IMR-90 (cell line): ENCODE measurements at regions not wholly inside any gene's neighbourhood (a gene's known extent, or its start where the extent isn't known, plus 50 kb on each side); places are given as distances from the start of the nearest gene placed in this dataset.

Source experiments
- ATAC-seq: fragments of 200-7000 bp; cut with Tn5 transposase; 2 replicates; pipeline ENCODE4 v1.9.1; 2020; ENCODE audit warnings: low read depth, mild to moderate bottlenecking, moderate library complexity
- BruUV-seq: library from RNA; stranded (reverse); fragments of 400-500 nt; replicated peaks from 2 replicates; lab custom pipeline; 2021; lab: Mats Ljungman, UMichigan
- CTCF ChIA-PET: fragments of 300-600 bp; formaldehyde crosslinking; extraction: SDS; loops from one replicate; lab custom pipeline; 2021; ENCODE audit warnings: antibody characterized with exemption; lab: Yijun Ruan, JAX
- POLR2A ChIA-PET: fragments of 300-600 bp; sonication (Branson Sonifier 250); formaldehyde crosslinking; loops from one replicate; lab custom pipeline; 2022; ENCODE audit warnings: antibody characterized with exemption; ENCODE audit not compliant: unreplicated experiment; lab: Charles Lee
- DNase-seq: peaks from one replicate; pipeline ENCODE4 v3.0.0; 2013
- H2AFZ ChIP-seq: replicated peaks from 2 replicates; pipeline ENCODE3; 2013; ENCODE audit warnings: low read length, mild to moderate bottlenecking; ENCODE audit not compliant: poor library complexity
- H2AK5ac ChIP-seq: 2 replicates; pipeline ENCODE4 v1.6.1; 2013; ENCODE audit warnings: low read depth, low read length, inconsistent platforms
- H2AK9ac ChIP-seq: replicated peaks from 2 replicates; pipeline ENCODE3; 2013; ENCODE audit warnings: mild to moderate bottlenecking, low read depth, low read length, moderate library complexity; ENCODE audit not compliant: poor library complexity
- H2BK120ac ChIP-seq: 2 replicates; pipeline ENCODE4 v1.6.1; 2013; ENCODE audit warnings: low read depth, low read length, inconsistent platforms
- H2BK15ac ChIP-seq: 3 replicates; pipeline ENCODE4 v1.6.1; 2013; ENCODE audit warnings: low read depth, low read length, inconsistent platforms
- H2BK20ac ChIP-seq: 2 replicates; pipeline ENCODE4 v1.6.1; 2013; ENCODE audit warnings: low read depth, mild to moderate bottlenecking, inconsistent platforms, low read length, moderate library complexity
- H2BK5ac ChIP-seq: 2 replicates; pipeline ENCODE4 v1.6.1; 2013; ENCODE audit warnings: mild to moderate bottlenecking, low read depth, low read length, inconsistent platforms; ENCODE audit not compliant: poor library complexity, severe bottlenecking
- H3K14ac ChIP-seq: replicated peaks from 2 replicates; pipeline ENCODE4 v1.6.1; 2013; ENCODE audit warnings: low read depth, low read length, inconsistent platforms
- H3K18ac ChIP-seq: 2 replicates; pipeline ENCODE4 v1.6.1; 2013; ENCODE audit warnings: low read depth, low read length, control low read depth
- H3K23ac ChIP-seq: 2 replicates; pipeline ENCODE4 v1.6.1; 2013; ENCODE audit warnings: low read depth, low read length, inconsistent platforms
- H3K27ac ChIP-seq: 2 replicates; pipeline ENCODE4 v1.5.1; 2013; ENCODE audit warnings: mild to moderate bottlenecking, control low read depth, low read length; ENCODE audit not compliant: insufficient read depth
- H3K27me3 ChIP-seq: 2 replicates; pipeline ENCODE4 v1.6.1; 2013; ENCODE audit warnings: low read length; ENCODE audit not compliant: control insufficient read depth, insufficient read depth
- H3K36me3 ChIP-seq: 2 replicates; pipeline ENCODE4 v1.6.1; 2013; ENCODE audit warnings: low read length, mixed read lengths; ENCODE audit not compliant: control insufficient read depth, insufficient read depth
- H3K4ac ChIP-seq: 2 replicates; pipeline ENCODE4 v1.6.1; 2013; ENCODE audit warnings: low read depth, low read length, inconsistent platforms
- H3K4me1 ChIP-seq: 2 replicates; pipeline ENCODE4 v1.6.1; 2013; ENCODE audit warnings: low read length, mixed read lengths; ENCODE audit not compliant: control insufficient read depth, insufficient read depth
- H3K4me2 ChIP-seq: 2 replicates; pipeline ENCODE4 v1.6.1; 2013; ENCODE audit warnings: low read depth, mild to moderate bottlenecking, control low read depth, low read length, moderate library complexity
- H3K4me3 ChIP-seq: 2 replicates; pipeline ENCODE4 v1.5.1; 2013; ENCODE audit warnings: low read depth, mild to moderate bottlenecking, control low read depth, low read length, moderate library complexity; ENCODE audit not compliant: insufficient read depth
- H3K56ac ChIP-seq: 2 replicates; pipeline ENCODE4 v1.6.1; 2013; ENCODE audit warnings: low read length, inconsistent platforms; ENCODE audit not compliant: insufficient read depth; ENCODE audit errors: extremely low read depth
- H3K79me1 ChIP-seq, 2 experiments: 2 replicates each; pipeline ENCODE4 v1.6.1; 2013; ENCODE audit warnings: low read length in 2 of 2, inconsistent platforms in 1 of 2, low read depth in 1 of 2
- H3K9ac ChIP-seq: 2 replicates; pipeline ENCODE4 v1.6.1; 2013; ENCODE audit warnings: low read depth, low read length, control low read depth
- H3K9me1 ChIP-seq: 2 replicates; pipeline ENCODE4 v1.6.1; 2013; ENCODE audit warnings: low read length, inconsistent platforms; ENCODE audit not compliant: insufficient read depth
- H3K9me3 ChIP-seq: 2 replicates; pipeline ENCODE4 v1.6.1; 2013; ENCODE audit warnings: low read length; ENCODE audit not compliant: control insufficient read depth, insufficient read depth
- H4K20me1 ChIP-seq: 2 replicates; pipeline ENCODE4 v1.6.1; 2013; ENCODE audit warnings: low read length, inconsistent platforms; ENCODE audit not compliant: insufficient read depth
- H4K5ac ChIP-seq: 2 replicates; pipeline ENCODE4 v1.6.1; 2013; ENCODE audit warnings: mild to moderate bottlenecking, low read depth, low read length, control low read depth
- H4K8ac ChIP-seq, 2 experiments: 2 replicates each; pipeline ENCODE4 v1.6.1; 2013; ENCODE audit warnings: low read depth in 2 of 2, low read length in 2 of 2, control low read depth in 1 of 2, inconsistent platforms in 1 of 2
- H4K91ac ChIP-seq: 2 replicates; pipeline ENCODE4 v1.6.1; 2013; ENCODE audit warnings: low read depth, low read length, inconsistent platforms; ENCODE audit not compliant: insufficient read depth
- ELK1 ChIP-seq: fragments of 150-350 bp; IDR thresholded peaks from 2 replicates; pipeline ENCODE4 v1.6.1; 2016; ENCODE audit warnings: low read depth, mild to moderate bottlenecking, low read length, moderate library complexity, borderline replicate concordance
- FOS ChIP-seq: fragments of 150-350 bp; IDR thresholded peaks from 2 replicates; pipeline ENCODE4 v1.6.1; 2016; ENCODE audit warnings: low read depth, low read length
- MAFK ChIP-seq: IDR thresholded peaks from 2 replicates; pipeline ENCODE4 v1.6.1; 2012; ENCODE audit warnings: low read depth, low read length, improper control_type of control experiment
- POLR2A ChIP-seq: IDR thresholded peaks from 2 replicates; pipeline ENCODE4 v1.6.1; 2012; ENCODE audit warnings: mild to moderate bottlenecking, low read depth, low read length
- RCOR1 ChIP-seq: IDR thresholded peaks from 2 replicates; pipeline ENCODE4 v1.6.1; 2012; ENCODE audit warnings: mild to moderate bottlenecking, low read length, improper control_type of control experiment; ENCODE audit not compliant: insufficient replicate concordance
- SMC3 ChIP-seq: fragments of 150-350 bp; IDR thresholded peaks from 2 replicates; pipeline ENCODE4 v1.6.1; 2016; ENCODE audit warnings: low read depth, mild to moderate bottlenecking, antibody characterized with exemption, low read length, moderate library complexity
- WGBS, 2 experiments: methylation state at CpG; one replicate each; pipeline versions ENCODE4 v1.1.5 to v1.1.7; 2013; ENCODE audit warnings: missing lambda C conversion rate in 2 of 2; ENCODE audit not compliant: insufficient read length in 1 of 2; ENCODE audit errors: extremely low coverage in 2 of 2; 5-methylcytosine and 5-hydroxymethylcytosine counted together
- dilution Hi-C: fragments of 300-500 bp; cut with HindIII; formaldehyde crosslinking; loops from one replicate; pipeline ENCODE4 v1.14.3; 2018; ENCODE audit warnings: low sequenced_read_pairs; ENCODE audit not compliant: unreplicated experiment
- in situ Hi-C: fragments of 300-500 bp; cut with MboI; formaldehyde crosslinking; loops from 3 replicates; pipeline ENCODE4 v1.14.3; 2019; ENCODE audit warnings: low sequenced_read_pairs, inconsistent platforms, mixed read lengths
- intact Hi-C: fragments of 100-400 bp; cut with micrococcal nuclease; formaldehyde crosslinking; loops from 2 replicates; pipeline ENCODE4 v1.10.0; 2022

DNA sequence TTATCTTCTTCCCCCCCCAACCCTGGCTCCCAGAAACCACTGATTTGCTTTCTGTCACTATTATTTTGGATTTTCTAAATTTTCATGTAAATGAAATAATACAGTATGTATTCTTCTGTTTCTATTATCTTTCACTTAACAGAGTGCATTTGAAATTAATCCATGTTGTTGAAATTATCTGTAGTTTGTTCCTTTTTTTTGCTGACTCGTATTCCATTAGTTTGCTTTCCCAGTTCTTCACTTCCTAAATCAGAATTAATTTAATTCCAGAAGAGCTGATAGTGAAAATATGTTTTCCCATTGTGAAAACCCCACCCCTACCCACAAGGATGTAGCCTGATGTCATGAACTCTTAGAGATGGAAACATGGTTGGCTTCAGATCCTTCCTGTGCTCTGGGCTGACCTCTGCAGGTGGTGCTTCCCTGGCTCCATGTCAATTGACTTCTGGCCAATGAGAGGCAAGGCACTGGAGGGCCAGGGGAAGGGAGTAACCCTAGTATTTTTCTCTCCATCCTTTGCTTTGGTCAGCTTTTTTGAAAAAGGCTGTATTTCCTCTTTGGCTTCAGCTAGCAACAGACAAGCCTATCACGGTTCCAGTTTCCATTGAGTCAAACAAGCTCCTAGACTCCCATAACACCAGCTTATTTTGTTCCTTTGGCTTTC, 244.4 kb upstream of the HSF2 start:
- no peaks in the 10 kb centered on the region for H3K9me3 ChIP-seq
- no peaks in the 10 kb centered on the region for H3K4me1 ChIP-seq
- H4K5ac ChIP-seq: no peak overlapping the region
- H3K9me1 ChIP-seq: no peaks in the 10 kb centered on the region
- 56% methylated on average over 1 of the region's 2 CpGs; no CpG with 5 or more reads in 1 of the 2 experiments for WGBS, 2 experiments
- no peaks in the 10 kb centered on the region for H3K36me3 ChIP-seq
- no peak overlapping the region for H2BK5ac ChIP-seq
- H4K91ac ChIP-seq: no peak overlapping the region
- no peak overlapping the region for H2BK15ac ChIP-seq
- H3K4ac ChIP-seq: no peak overlapping the region
- no peak overlapping the region for H3K9ac ChIP-seq
- no peak overlapping the region for H3K14ac ChIP-seq
- no peak overlapping the region for H4K8ac ChIP-seq
- H3K4me3 ChIP-seq: no peak overlapping the region
- intact Hi-C loops (no loop called here), dilution Hi-C loops (no loop called here), in situ Hi-C loops (no loop called here)
- BruUV-seq: no TSS peak
- H2BK120ac ChIP-seq: no peak overlapping the region
- no peak overlapping the region for H3K23ac ChIP-seq
- no peak overlapping the region for H3K56ac ChIP-seq
- H3K4me2 ChIP-seq: no peak overlapping the region
- H3K27ac ChIP-seq: no peak overlapping the region
- H3K79me1 ChIP-seq: no peaks in the 10 kb centered on the region
- no peak overlapping the region for H3K18ac ChIP-seq
- DNase-seq (no peak), ATAC-seq (no peak)
- ChIA-PET CTCF (no interaction called here), POLR2A (no interaction called here)
- no peaks in the 10 kb centered on the region for H3K27me3 ChIP-seq
- no peak overlapping the region for H2AK9ac ChIP-seq
- no peak overlapping the region for H2AFZ ChIP-seq
- no peak overlapping the region for H2AK5ac ChIP-seq
- TF ChIP-seq RCOR1 (no peak), POLR2A (no peak), MAFK (0 out of 2 replicates have a peak, but pooled peaks have one; percentile 18), FOS (no peak), SMC3 (no peak), ELK1 (no peak)
- H2BK20ac ChIP-seq: no peak overlapping the region
- no peaks in the 10 kb centered on the region for H4K20me1 ChIP-seq
